ENCODE measurements at regions not wholly inside any gene's neighbourhood (a gene's known extent, or its start where the extent isn't known, plus 50 kb on each side); places are given as distances from the start of the nearest gene placed in this dataset.

GRCh38 chr6:169853196-169854082, 102.0 kb downstream of the ERMARD start:
- no peak for DNase-seq

- no peak for DNase-seq
These were observed 101.2 kb downstream of the ERMARD start for GRCh38 chr6:169852504-169853195.

- no peak for DNase-seq
These were observed 100.5 kb downstream of the ERMARD start for GRCh38 chr6:169851641-169852503.

GRCh38 chr6:169850746-169851145, 99.3 kb downstream of the ERMARD start:
- DNase-seq, result no peak

GRCh38 chr6:169850154-169850553, 98.7 kb downstream of the ERMARD start:
- no peak for DNase-seq

GRCh38 chr6:169849396-169849795, 98.0 kb downstream of the ERMARD start:
- no peak for DNase-seq

GRCh38 chr6:169848946-169849345, 97.5 kb downstream of the ERMARD start:
- DNase-seq, result no peak

- DNase-seq, result no peak
These were observed 96.5 kb downstream of the ERMARD start for GRCh38 chr6:169847901-169848311.

- DNase-seq, result no peak
These were observed 95.8 kb downstream of the ERMARD start for GRCh38 chr6:169847141-169847674.

- DNase-seq, result no peak
These were observed 95.0 kb downstream of the ERMARD start for GRCh38 chr6:169846286-169847056.

- no peak for DNase-seq
These were observed 94.2 kb downstream of the ERMARD start for GRCh38 chr6:169845426-169846285.

- no peak for DNase-seq
These were observed 93.5 kb downstream of the ERMARD start for GRCh38 chr6:169844946-169845345.

GRCh38 chr6:169843991-169844390, 92.6 kb downstream of the ERMARD start:
- DNase-seq, result no peak

- DNase-seq, result no peak
These were observed 91.7 kb downstream of the ERMARD start for GRCh38 chr6:169843110-169843509.

- no peak for DNase-seq
These were observed 90.6 kb downstream of the ERMARD start for GRCh38 chr6:169841907-169842606.

GRCh38 chr6:169841251-169841650, 89.8 kb downstream of the ERMARD start:
- no peak for DNase-seq

- no peak for DNase-seq
These were observed 88.6 kb downstream of the ERMARD start for GRCh38 chr6:169839898-169840631.

GRCh38 chr6:169839493-169839892, 88.1 kb downstream of the ERMARD start:
- no peak for DNase-seq

GRCh38 chr6:169839029-169839481, 87.6 kb downstream of the ERMARD start:
- no peak for DNase-seq

Data from activated T-cell treated with anti-CD3 and anti-CD28 coated beads for 4 hours (primary cell).